ENCODE measurements at regions not wholly inside any gene's neighbourhood (a gene's known extent, or its start where the extent isn't known, plus 50 kb on each side); places are given as distances from the start of the nearest gene placed in this dataset.

GRCh38 chr18:56390626-56391025 is 247.8 kb downstream of the TXNL1 start:
- Histone ChIP-seq H3K4me1 (ENCODE audit: insufficient read depth) (no peaks in the 10 kb centered on the region), H3K36me3 (no peaks in the 10 kb centered on the region), H3K27me3 (no peaks in the 10 kb centered on the region), H3K4me3 (no peak overlapping the region), H3K9me3 (no peaks in the 10 kb centered on the region), H3K27ac (no peak overlapping the region)
- TF ChIP-seq EP300 (IDR thresholded peaks at IDR 0.05) (no peak), CTCF (IDR thresholded peaks at IDR 0.05) (no peak), POLR2A (IDR thresholded peaks at IDR 0.05) (no peak)
- 68 to 75% (median 69%) methylated on average over 3 of the region's 3 CpGs for WGBS, 3 donors
- no peak for DNase-seq
- intact Hi-C loops (cut with DNase I) = no loop called here

- 62 to 77% (median 74%) methylated on average over 8 of the region's 8 CpGs for WGBS, 3 donors
- no peaks in the 10 kb centered on the region for H3K27me3 ChIP-seq
- no peaks in the 10 kb centered on the region for H3K36me3 ChIP-seq
- intact Hi-C loops (cut with DNase I) = no loop called here
- no peak for DNase-seq
- H3K4me3 ChIP-seq = no peak overlapping the region
- no peak overlapping the region for H3K27ac ChIP-seq
- H3K9me3 ChIP-seq = no peaks in the 10 kb centered on the region
- no peaks in the 10 kb centered on the region for H3K4me1 ChIP-seq (ENCODE audit: insufficient read depth)
- no peak for TF ChIP-seq CTCF (IDR thresholded peaks at IDR 0.05)
- TF ChIP-seq EP300 (IDR thresholded peaks at IDR 0.05) = no peak
- TF ChIP-seq POLR2A (IDR thresholded peaks at IDR 0.05) = no peak
Measured at GRCh38 chr18:56389190-56389589, 249.2 kb downstream of the TXNL1 start.

GRCh38 chr18:56388571-56388970 is 249.8 kb downstream of the TXNL1 start:
- Histone ChIP-seq H3K4me3 (no peak overlapping the region), H3K9me3 (no peaks in the 10 kb centered on the region), H3K4me1 (ENCODE audit: insufficient read depth) (no peaks in the 10 kb centered on the region), H3K27me3 (no peaks in the 10 kb centered on the region), H3K27ac (no peak overlapping the region), H3K36me3 (no peaks in the 10 kb centered on the region)
- no peak for TF ChIP-seq POLR2A (IDR thresholded peaks at IDR 0.05)
- no peak for TF ChIP-seq CTCF (IDR thresholded peaks at IDR 0.05)
- no peak for TF ChIP-seq EP300 (IDR thresholded peaks at IDR 0.05)
- no peak for DNase-seq
- WGBS, 3 donors = 89 to 93% (median 89%) methylated on average over 5 of the region's 5 CpGs
- intact Hi-C loops (cut with DNase I) = no loop called here

GRCh38 chr18:56386856-56387255 is 251.5 kb downstream of the TXNL1 start:
- intact Hi-C loops (cut with DNase I) = no loop called here
- no peak overlapping the region for H3K27ac ChIP-seq
- H3K9me3 ChIP-seq = no peaks in the 10 kb centered on the region
- no peaks in the 10 kb centered on the region for H3K27me3 ChIP-seq
- no peaks in the 10 kb centered on the region for H3K4me1 ChIP-seq (ENCODE audit: insufficient read depth)
- DNase-seq = no peak
- H3K36me3 ChIP-seq = no peaks in the 10 kb centered on the region
- no peak for TF ChIP-seq POLR2A (IDR thresholded peaks at IDR 0.05)
- TF ChIP-seq EP300 (IDR thresholded peaks at IDR 0.05) = no peak
- TF ChIP-seq CTCF (IDR thresholded peaks at IDR 0.05) = no peak
- no peak overlapping the region for H3K4me3 ChIP-seq

GRCh38 chr18:56383349-56383748 is 255.0 kb downstream of the TXNL1 start:
- intact Hi-C loops (cut with DNase I) = no loop called here
- Histone ChIP-seq H3K27ac (no peak overlapping the region), H3K4me3 (no peak overlapping the region), H3K9me3 (no peaks in the 10 kb centered on the region), H3K27me3 (no peaks in the 10 kb centered on the region), H3K36me3 (no peaks in the 10 kb centered on the region), H3K4me1 (ENCODE audit: insufficient read depth) (no peaks in the 10 kb centered on the region)
- TF ChIP-seq EP300 (IDR thresholded peaks at IDR 0.05) = no peak
- TF ChIP-seq POLR2A (IDR thresholded peaks at IDR 0.05) = no peak
- TF ChIP-seq CTCF (IDR thresholded peaks at IDR 0.05) = no peak
- WGBS, 3 donors = 92 to 98% (median 98%) methylated on average over 1 of the region's 1 CpG
- DNase-seq = no peak

Data from ovary (tissue), 7 donors.